Dendritic cell treated with granulocyte-macrophage colony-stimulating factor and Interleukin-4, amounts not matched to agents 40 ng/mL and 50 ng/mL, for 4 days (primary cell): ENCODE measurements at regions not wholly inside any gene's neighbourhood (a gene's known extent, or its start where the extent isn't known, plus 50 kb on each side); places are given as distances from the start of the nearest gene placed in this dataset.
"Not testable (repeated sequence)": the region's sequence is repeated elsewhere in the genome, so short reads cannot be mapped to it uniquely, and the experiment has no call there.

Experiments
- H3K27ac Mint-ChIP-seq: one replicate; pipeline ENCODE4 v1.8.0; 2022; ENCODE audit warnings: mild to moderate bottlenecking, mixed read lengths
- H3K27me3 Mint-ChIP-seq: one replicate; pipeline ENCODE4 v1.8.0; 2022; ENCODE audit warnings: mild to moderate bottlenecking, mixed read lengths
- H3K36me3 Mint-ChIP-seq: one replicate; pipeline ENCODE4 v1.8.0; 2022; ENCODE audit warnings: low read depth, mixed read lengths
- H3K4me1 Mint-ChIP-seq: one replicate; pipeline ENCODE4 v1.8.0; 2022; ENCODE audit warnings: low read depth, mixed read lengths
- H3K4me3 Mint-ChIP-seq: one replicate; pipeline ENCODE4 v1.8.0; 2022; ENCODE audit warnings: mild to moderate bottlenecking, moderate library complexity, mixed read lengths
- H3K9me3 Mint-ChIP-seq: one replicate; pipeline ENCODE4 v1.8.0; 2022; ENCODE audit warnings: mixed read lengths
- intact Hi-C: fragments of 100-400 bp; cut with micrococcal nuclease; formaldehyde crosslinking; loops from one replicate; pipeline ENCODE4 v1.15.0; 2022

DNA sequence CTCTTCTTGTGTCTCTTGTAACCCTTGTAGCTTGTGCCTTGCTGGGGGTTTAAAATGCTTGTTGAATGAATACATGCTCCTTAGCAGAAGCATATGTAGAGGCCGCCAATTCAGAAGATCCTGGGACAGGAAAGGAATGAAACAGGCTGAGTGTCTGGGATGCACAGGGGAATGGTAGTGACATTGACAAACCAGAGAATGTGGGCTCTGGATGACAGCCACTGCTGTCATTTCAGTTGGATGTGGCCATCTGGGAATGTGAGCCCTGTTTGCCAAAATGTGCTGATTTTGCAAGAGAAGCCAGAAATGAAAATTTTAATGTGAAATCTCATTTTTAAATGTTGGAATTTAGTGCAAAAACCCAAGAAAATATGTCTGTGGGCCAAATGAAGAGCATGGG is 136.8 kb downstream of the DACT1 start:
- Mint-ChIP-seq H3K9me3 (no peaks in the 10 kb centered on the region), H3K4me1 (no peaks in the 10 kb centered on the region), H3K27ac (no peak overlapping the region), H3K36me3 (no peaks in the 10 kb centered on the region), H3K4me3 (no peak overlapping the region), H3K27me3 (no peaks in the 10 kb centered on the region)
- intact Hi-C loops, result no loop called here

DNA sequence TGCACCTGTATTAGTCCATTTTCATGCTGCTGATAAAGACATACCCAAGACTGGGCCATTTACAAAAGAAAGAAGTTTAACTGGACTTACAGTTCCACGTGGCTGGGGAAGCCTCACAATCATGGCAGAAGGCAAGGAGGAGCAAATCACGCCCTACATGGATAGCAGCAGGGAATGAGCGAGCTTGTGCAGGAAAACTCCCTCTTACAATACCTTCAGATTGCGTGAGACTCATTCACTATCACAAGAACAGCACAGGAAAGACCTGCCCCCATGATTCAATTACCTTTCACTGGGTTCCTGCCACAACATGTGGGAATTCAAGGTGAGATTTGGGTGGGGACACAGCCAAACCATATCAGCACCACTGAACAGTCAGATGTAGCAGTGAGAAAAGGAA is 137.4 kb downstream of the DACT1 start:
- H3K27me3 Mint-ChIP-seq, H3K4me3 Mint-ChIP-seq, H3K9me3 Mint-ChIP-seq, H3K27ac Mint-ChIP-seq, H3K36me3 Mint-ChIP-seq, H3K4me1 Mint-ChIP-seq, intact Hi-C loops: not testable (repeated sequence)

DNA sequence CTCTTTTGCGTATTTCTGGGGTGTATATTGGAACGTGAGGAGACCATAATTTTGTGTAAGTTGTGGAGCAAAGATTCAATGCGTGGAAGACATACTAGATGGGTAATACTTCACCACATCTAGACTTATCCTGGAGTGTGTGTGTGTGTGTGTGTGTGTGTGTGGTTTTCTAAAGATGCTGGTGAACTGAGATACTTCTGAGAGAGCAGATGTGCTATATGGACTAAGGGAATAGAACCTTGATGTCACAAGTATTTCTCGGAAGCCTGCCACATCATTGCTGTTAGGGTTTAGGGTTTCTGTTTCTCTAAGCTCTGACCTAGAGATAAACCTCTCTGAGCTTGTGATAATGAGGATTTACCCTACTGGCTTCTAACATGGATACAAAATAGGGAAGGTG is 138.8 kb downstream of the DACT1 start:
- Mint-ChIP-seq H3K4me1 (no peaks in the 10 kb centered on the region), H3K36me3 (no peaks in the 10 kb centered on the region), H3K9me3 (no peaks in the 10 kb centered on the region), H3K27me3 (no peaks in the 10 kb centered on the region), H3K4me3 (no peak overlapping the region), H3K27ac (no peak overlapping the region)
- intact Hi-C loops, result no loop called here

DNA sequence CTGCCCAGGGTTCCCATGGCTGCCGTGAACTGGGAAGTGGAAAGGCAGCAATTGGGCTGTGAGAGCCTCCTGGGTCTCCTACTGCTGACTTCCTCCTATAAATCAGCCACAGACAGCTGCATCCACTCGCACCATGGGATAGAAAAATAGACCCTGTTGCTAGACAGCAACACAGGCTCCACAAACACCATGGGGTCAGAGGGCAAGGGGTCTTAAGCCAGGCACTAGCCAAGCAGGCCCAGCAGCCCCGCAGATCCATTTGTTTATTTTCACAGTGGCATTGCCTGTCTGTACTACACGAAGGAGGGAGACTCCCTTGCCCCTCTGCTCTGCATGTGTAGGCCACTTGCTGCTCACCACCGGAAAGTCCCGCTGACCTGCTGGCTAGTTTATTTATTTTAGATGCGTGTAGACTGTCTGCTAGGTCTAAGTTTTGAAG is 139.8 kb downstream of the DACT1 start:
- Mint-ChIP-seq H3K9me3 (no peaks in the 10 kb centered on the region), H3K36me3 (no peaks in the 10 kb centered on the region), H3K4me3 (no peak overlapping the region), H3K4me1 (no peaks in the 10 kb centered on the region), H3K27me3 (no peaks in the 10 kb centered on the region), H3K27ac (no peak overlapping the region)
- intact Hi-C loops, result no loop called here

DNA sequence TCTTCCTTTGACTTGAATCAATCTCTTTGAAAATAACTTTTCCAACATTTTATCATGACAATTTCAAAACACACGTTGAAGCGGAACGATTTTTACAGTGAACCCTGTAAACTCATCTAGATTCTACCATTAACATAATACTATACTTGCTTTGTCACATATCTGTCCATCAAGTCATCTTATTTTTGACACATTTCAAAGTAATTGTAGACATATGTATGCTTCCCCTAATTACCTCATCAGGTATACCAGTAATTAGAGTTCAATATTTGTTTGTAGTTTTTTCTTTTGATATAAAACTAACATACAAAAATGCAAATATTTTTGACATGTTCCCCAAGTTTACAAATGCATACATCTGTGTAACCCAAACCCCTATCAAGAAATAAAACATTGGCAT is 140.4 kb downstream of the DACT1 start:
- no peak overlapping the region for H3K27ac Mint-ChIP-seq
- no peaks in the 10 kb centered on the region for H3K9me3 Mint-ChIP-seq
- H3K4me3 Mint-ChIP-seq, result no peak overlapping the region
- H3K36me3 Mint-ChIP-seq, result no peaks in the 10 kb centered on the region
- H3K27me3 Mint-ChIP-seq, result no peaks in the 10 kb centered on the region
- intact Hi-C loops, result no loop called here
- no peaks in the 10 kb centered on the region for H3K4me1 Mint-ChIP-seq

DNA sequence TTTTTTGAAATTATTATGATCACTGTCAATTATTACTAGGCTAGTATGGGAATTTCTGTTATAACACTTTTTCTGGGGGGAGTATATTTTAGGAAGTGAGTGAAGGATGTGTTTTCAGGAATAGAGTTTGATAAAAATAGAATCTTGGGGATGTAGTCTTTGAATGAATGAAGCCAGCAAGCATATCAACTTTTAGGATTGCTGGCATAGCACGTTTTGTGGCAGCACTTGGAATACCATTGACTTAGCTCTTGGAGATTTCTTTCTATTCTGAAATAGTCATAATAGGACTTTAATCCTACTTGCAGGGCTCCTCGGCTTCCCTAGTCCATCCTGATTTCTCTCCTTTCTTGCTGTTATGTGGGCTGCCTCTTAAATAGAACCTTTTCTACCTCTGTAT is 141.6 kb downstream of the DACT1 start:
- intact Hi-C loops, result no loop called here
- H3K27me3 Mint-ChIP-seq, result no peaks in the 10 kb centered on the region
- no peak overlapping the region for H3K27ac Mint-ChIP-seq

DNA sequence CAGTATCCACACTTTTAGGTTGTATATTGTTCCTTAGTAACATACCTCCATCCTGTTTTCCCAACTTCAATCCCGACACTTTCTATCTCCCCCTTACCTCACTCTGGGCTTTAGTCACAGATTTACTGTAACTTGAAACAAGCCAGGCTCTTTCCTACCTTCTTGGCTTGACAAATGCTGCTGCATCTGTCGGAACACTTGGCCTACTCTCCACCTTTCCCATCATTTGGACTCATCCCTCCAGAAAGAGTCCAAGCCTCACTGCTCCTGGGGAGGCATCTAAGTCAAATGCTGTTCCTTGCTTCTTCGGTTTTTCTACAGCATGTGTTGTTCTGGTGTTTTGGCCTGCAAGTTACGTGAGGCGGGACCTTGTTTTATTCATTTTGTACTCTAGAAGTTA is 142.4 kb downstream of the DACT1 start:
- intact Hi-C loops, result no loop called here
- Mint-ChIP-seq H3K4me3 (no peak overlapping the region), H3K27ac (no peak overlapping the region), H3K36me3 (no peaks in the 10 kb centered on the region), H3K9me3 (no peaks in the 10 kb centered on the region), H3K4me1 (no peaks in the 10 kb centered on the region), H3K27me3 (no peaks in the 10 kb centered on the region)

More for the DNA sequence above, 141.6 kb downstream of the DACT1 start:
- Mint-ChIP-seq H3K4me1 (no peaks in the 10 kb centered on the region), H3K36me3 (no peaks in the 10 kb centered on the region), H3K4me3 (no peak overlapping the region), H3K9me3 (no peaks in the 10 kb centered on the region)

DNA sequence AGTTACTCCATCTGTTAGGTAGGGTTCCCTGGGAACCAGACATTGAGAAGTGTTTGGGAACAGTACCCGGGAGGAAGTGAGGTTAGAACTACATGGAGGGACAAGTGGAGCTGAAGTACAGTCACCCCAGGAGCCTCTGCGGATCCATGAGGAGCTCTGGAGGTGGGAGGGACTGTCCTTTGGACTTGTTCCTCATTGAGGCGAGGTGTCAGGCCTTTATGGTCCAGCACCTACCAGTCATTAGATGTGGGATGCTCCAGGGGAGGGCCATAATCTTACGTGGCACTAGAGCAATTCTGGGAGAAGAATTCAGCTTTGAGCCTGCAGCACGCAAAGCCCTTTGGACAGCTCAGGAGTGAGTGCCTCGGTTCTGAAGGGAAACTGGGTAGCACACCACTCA is 142.8 kb downstream of the DACT1 start:
- H3K27me3 Mint-ChIP-seq, result no peaks in the 10 kb centered on the region
- H3K36me3 Mint-ChIP-seq, result no peaks in the 10 kb centered on the region
- intact Hi-C loops, result no loop called here
- no peaks in the 10 kb centered on the region for H3K9me3 Mint-ChIP-seq
- no peak overlapping the region for H3K27ac Mint-ChIP-seq
- H3K4me1 Mint-ChIP-seq, result no peaks in the 10 kb centered on the region
- H3K4me3 Mint-ChIP-seq, result no peak overlapping the region

DNA sequence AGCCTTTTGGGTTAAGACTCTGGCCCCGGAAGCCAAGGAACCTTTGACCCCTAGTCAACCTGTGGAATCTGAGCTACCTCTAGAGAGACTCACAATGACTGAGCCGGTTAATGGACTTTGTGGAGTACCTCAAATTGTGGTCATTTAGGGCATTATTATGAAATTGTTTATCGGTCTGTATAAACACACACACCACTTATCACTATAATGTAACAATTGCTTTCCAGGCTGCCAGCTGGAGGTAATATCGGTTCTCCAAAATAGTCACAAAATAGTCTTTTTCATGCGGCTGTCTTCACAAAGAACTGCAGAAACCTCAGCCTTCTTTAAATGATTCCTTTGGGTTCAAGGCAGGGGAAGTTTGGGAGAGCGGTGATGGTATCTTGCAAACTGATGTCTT is 144.2 kb downstream of the DACT1 start:
- H3K4me3 Mint-ChIP-seq, result no peak overlapping the region
- no peaks in the 10 kb centered on the region for H3K36me3 Mint-ChIP-seq
- no peaks in the 10 kb centered on the region for H3K4me1 Mint-ChIP-seq
- H3K27me3 Mint-ChIP-seq, result peaks cover 3% of the 10 kb centered on the region
- intact Hi-C loops, result no loop called here
- no peaks in the 10 kb centered on the region for H3K9me3 Mint-ChIP-seq
- H3K27ac Mint-ChIP-seq, result no peak overlapping the region

DNA sequence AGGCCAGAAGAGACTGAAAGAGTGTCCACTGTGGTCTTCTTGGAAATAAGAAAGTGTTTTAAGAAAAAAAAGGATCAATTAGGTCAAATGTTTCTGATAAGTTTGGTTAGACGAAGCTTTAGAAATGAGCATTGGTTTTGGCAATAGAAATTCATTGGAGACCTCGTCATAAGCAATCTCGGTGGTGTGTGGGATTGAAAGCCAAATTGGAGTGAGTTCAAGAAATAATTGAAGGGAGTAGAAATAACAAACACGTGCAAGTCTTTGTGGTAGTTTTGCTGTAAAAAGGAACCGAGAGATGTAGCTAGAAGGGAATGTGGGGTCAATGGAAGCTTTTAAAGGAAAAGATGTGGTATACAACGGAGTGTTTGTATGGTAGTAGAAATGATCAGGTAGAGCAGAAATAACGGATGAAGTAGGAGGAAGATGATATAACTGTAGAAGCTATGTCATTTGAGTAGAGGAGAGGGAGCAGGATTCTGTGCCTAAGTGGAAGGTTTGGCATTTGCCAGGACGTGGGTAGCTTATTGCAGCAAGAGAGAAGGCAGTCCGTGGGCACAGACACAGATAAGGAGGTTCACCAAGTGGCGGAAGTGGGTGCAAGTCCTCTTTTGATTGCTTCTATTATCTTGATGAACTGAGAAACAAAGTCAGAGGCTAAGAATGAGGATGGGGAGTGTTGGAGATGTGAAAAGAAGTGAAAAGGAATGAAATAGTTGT is 146.2 kb downstream of the DACT1 start:
- peaks cover 3% of the 10 kb centered on the region for H3K27me3 Mint-ChIP-seq
- H3K36me3 Mint-ChIP-seq, result no peaks in the 10 kb centered on the region
- no peaks in the 10 kb centered on the region for H3K9me3 Mint-ChIP-seq
- H3K27ac Mint-ChIP-seq, result no peak overlapping the region
- peaks cover 9% of the 10 kb centered on the region for H3K4me1 Mint-ChIP-seq
- H3K4me3 Mint-ChIP-seq, result no peak overlapping the region
- intact Hi-C loops, result no loop called here

DNA sequence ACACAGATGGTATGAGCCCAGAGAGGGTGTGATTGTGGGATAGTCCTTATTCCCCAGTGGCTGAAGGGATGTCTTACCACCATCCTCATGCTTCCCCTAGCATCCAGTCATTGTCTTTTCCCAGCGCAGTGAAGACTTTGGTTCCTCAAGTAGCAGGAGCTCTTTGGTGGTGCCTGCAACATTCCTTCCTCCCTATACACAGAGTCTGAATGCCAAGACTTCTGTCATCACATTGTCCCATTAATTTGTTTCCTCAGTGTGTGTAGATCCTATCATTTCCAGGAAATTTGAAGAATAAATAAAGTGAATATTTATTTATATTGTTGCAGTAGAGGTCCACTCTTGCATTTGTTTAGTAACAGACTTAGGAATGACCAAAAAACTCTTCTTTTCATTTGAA is 147.2 kb downstream of the DACT1 start:
- H3K27me3 Mint-ChIP-seq, result peaks cover 3% of the 10 kb centered on the region
- peaks cover 10% of the 10 kb centered on the region for H3K4me1 Mint-ChIP-seq
- intact Hi-C loops, result no loop called here
- no peaks in the 10 kb centered on the region for H3K9me3 Mint-ChIP-seq
- H3K4me3 Mint-ChIP-seq, result no peak overlapping the region
- H3K36me3 Mint-ChIP-seq, result no peaks in the 10 kb centered on the region
- H3K27ac Mint-ChIP-seq, result no peak overlapping the region

DNA sequence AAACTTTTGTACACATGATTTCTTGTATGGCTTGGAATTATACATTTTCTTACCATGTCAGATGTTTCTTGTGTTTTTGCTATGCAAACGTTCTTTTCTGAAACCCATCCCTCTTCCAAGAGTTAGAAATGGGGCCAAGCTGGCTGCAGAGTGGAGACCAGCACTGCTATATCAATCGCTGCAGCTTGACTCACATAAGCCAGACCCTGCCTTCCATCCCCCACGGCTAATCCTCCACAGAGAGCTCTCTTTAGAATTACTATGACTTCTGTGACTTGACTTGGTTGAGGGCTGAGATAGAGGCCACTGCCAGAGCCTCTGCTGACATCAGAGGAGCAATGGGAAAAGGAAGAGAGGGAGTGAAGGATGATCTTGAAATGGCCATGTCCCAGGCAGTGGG is 147.9 kb downstream of the DACT1 start:
- peaks cover 10% of the 10 kb centered on the region for H3K4me1 Mint-ChIP-seq
- intact Hi-C loops, result no loop called here
- peaks cover 3% of the 10 kb centered on the region for H3K27me3 Mint-ChIP-seq
- H3K9me3 Mint-ChIP-seq, result no peaks in the 10 kb centered on the region
- no peaks in the 10 kb centered on the region for H3K36me3 Mint-ChIP-seq
- no peak overlapping the region for H3K4me3 Mint-ChIP-seq
- no peak overlapping the region for H3K27ac Mint-ChIP-seq

DNA sequence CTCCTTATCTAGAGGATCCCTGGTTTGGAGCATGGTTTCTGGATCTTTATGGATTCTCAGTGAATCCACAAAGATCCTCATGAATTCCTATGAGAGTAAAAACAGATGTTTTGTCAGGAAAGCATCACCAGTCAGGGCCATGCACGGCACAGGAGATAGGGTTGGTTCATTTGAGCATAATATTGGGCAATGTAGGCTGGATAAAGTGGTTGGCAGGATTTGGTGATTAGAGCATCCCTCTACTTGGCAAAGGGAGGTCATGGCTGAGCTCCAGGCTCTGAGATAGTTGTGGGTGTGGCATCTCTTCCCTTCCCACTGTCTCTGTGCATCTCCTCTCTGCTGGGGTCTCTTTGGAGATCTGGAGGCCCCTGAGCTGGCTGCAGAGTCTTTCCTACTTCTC is 149.8 kb downstream of the DACT1 start:
- H3K4me1 Mint-ChIP-seq, result peaks cover 10% of the 10 kb centered on the region
- H3K36me3 Mint-ChIP-seq, result no peaks in the 10 kb centered on the region
- no peak overlapping the region for H3K27ac Mint-ChIP-seq
- intact Hi-C loops, result no loop called here
- H3K9me3 Mint-ChIP-seq, result no peaks in the 10 kb centered on the region
- peaks cover 3% of the 10 kb centered on the region for H3K27me3 Mint-ChIP-seq
- no peak overlapping the region for H3K4me3 Mint-ChIP-seq

DNA sequence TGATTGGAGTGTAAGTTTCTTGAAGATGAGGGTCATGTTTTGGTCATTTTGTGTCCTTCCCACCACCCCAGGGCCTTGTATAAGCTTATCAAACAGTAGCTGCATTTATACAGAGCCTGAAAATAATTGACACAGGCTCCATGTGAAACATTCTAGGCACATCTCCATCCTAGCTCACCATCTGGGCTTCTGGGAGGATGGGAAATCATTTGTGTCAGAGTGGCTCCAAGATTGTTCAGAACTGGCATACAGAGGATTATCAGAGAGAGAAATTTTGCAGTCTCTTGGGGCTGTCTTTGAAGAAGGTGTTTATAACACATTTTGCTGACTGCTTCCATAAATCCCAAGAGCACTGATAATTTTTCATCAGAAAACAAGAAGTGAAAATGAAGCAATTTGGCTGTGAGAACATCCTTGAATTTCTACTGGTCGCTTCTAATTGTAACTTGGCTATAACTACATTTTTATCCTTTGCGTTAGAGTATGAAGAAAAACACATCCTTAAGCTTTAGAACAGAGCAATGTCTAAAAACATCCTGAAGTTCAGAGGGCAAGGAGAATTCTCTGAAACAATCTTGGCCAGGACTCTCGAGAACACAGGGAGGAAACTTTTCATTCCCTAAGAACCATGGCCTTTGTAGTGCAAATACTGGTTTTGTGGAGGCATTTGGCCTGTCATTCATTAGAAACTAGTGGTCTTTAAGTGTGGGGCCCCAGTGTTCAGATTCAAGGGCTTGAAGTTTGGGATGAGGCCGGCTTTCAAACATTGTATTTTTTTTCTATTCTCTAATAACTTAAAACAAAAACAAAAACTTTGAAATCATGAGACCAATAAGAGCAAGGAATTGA is 151.1 kb downstream of the DACT1 start:
- intact Hi-C loops, result no loop called here
- Mint-ChIP-seq H3K9me3 (no peaks in the 10 kb centered on the region), H3K4me3 (no peak overlapping the region), H3K27ac (no peak overlapping the region), H3K4me1 (peaks cover 10% of the 10 kb centered on the region), H3K36me3 (no peaks in the 10 kb centered on the region), H3K27me3 (peaks cover 3% of the 10 kb centered on the region)
